SK-N-SH treated with all-trans-retinoic acid at 6 μM for 48 hours (cell line): ENCODE measurements at regions not wholly inside any gene's neighbourhood (a gene's known extent, or its start where the extent isn't known, plus 50 kb on each side); places are given as distances from the start of the nearest gene placed in this dataset.

ENCODE experiments used
- ARNTL ChIP-seq: fragments of 450-650 bp; formaldehyde crosslinking; IDR thresholded peaks from 2 replicates; pipeline ENCODE4 v1.5.0; 2020; ENCODE audit warnings: low read depth, mild to moderate bottlenecking, moderate library complexity, borderline replicate concordance
- CREB5 ChIP-seq: fragments of 250-450 bp; sonication (Bioruptor Pico); IDR thresholded peaks from 2 replicates; pipeline ENCODE4 v1.5.1; 2020; ENCODE audit warnings: low read depth, mild to moderate bottlenecking, moderate library complexity
- ESRRG ChIP-seq: fragments of 250-450 bp; sonication (Bioruptor Pico); IDR thresholded peaks from 2 replicates; pipeline ENCODE4 v1.6.1; 2021; ENCODE audit warnings: mild to moderate bottlenecking
- GLIS3 ChIP-seq: fragments of 250-450 bp; sonication (Bioruptor Pico); IDR thresholded peaks from 2 replicates; pipeline ENCODE4 v1.5.0; 2020; ENCODE audit warnings: mild to moderate bottlenecking, moderate library complexity
- PATZ1 ChIP-seq: fragments of 250-450 bp; sonication (Bioruptor Pico); IDR thresholded peaks from 2 replicates; pipeline ENCODE4 v1.8.0; 2020; ENCODE audit warnings: mild to moderate bottlenecking, moderate library complexity, borderline replicate concordance
- PPARA ChIP-seq: fragments of 250-450 bp; sonication (Bioruptor Pico); IDR thresholded peaks from 2 replicates; pipeline ENCODE4 v1.5.0; 2020; ENCODE audit warnings: mild to moderate bottlenecking, borderline replicate concordance
- RARB ChIP-seq: fragments of 250-450 bp; sonication (Bioruptor Pico); IDR thresholded peaks from 2 replicates; pipeline ENCODE4 v1.8.0; 2021; ENCODE audit warnings: mild to moderate bottlenecking, moderate library complexity
- TCF4 ChIP-seq: fragments of 250-450 bp; sonication (Bioruptor Pico); IDR thresholded peaks from 2 replicates; pipeline ENCODE4 v1.8.0; 2021; ENCODE audit warnings: mild to moderate bottlenecking, moderate library complexity, borderline replicate concordance
- TSHZ2 ChIP-seq: fragments of 250-450 bp; sonication (Bioruptor Pico); IDR thresholded peaks from 2 replicates; pipeline ENCODE4 v1.5.0; 2020; ENCODE audit warnings: mild to moderate bottlenecking, moderate library complexity
- ZFP30 ChIP-seq: fragments of 450-650 bp; formaldehyde crosslinking; IDR thresholded peaks from 2 replicates; pipeline ENCODE4 v1.5.0; 2022; ENCODE audit warnings: mild to moderate bottlenecking, moderate library complexity
- ZNF565 ChIP-seq: fragments of 450-650 bp; formaldehyde crosslinking; conservative IDR thresholded peaks from 2 replicates; pipeline ENCODE4 v1.5.0; 2020; ENCODE audit warnings: low read depth, mild to moderate bottlenecking, moderate library complexity
- ZNF70 ChIP-seq: fragments of 450-650 bp; formaldehyde crosslinking; IDR thresholded peaks from 2 replicates; pipeline ENCODE4 v1.5.0; 2020; ENCODE audit warnings: mild to moderate bottlenecking, moderate library complexity
- ZNF8 ChIP-seq: fragments of 450-650 bp; formaldehyde crosslinking; IDR thresholded peaks from 2 replicates; pipeline ENCODE4 v1.5.0; 2020; ENCODE audit warnings: mild to moderate bottlenecking, moderate library complexity

GRCh38 chr12:131454418-131455217 lies 256.3 kb upstream of the SFSWAP start:
- TF ChIP-seq GLIS3: no peak
- no peak for TF ChIP-seq TSHZ2 (CRISPR knock-in tag)
- TF ChIP-seq ESRRG (CRISPR knock-in tag): no peak
- TF ChIP-seq PATZ1: no peak
- TF ChIP-seq ZNF70 (CRISPR knock-in tag): no peak
- TF ChIP-seq ARNTL (CRISPR knock-in tag): no peak
- TF ChIP-seq PPARA (CRISPR knock-in tag): no peak
- TF ChIP-seq CREB5 (CRISPR knock-in tag): no peak
- TF ChIP-seq ZFP30: no peak
- TF ChIP-seq ZNF565 (CRISPR knock-in tag): no peak
- no peak for TF ChIP-seq ZNF8
- TF ChIP-seq TCF4 (CRISPR knock-in tag): no peak
- no peak for TF ChIP-seq RARB (CRISPR knock-in tag)
